ENCODE measurements at regions not wholly inside any gene's neighbourhood (a gene's known extent, or its start where the extent isn't known, plus 50 kb on each side); places are given as distances from the start of the nearest gene placed in this dataset.

DNA sequence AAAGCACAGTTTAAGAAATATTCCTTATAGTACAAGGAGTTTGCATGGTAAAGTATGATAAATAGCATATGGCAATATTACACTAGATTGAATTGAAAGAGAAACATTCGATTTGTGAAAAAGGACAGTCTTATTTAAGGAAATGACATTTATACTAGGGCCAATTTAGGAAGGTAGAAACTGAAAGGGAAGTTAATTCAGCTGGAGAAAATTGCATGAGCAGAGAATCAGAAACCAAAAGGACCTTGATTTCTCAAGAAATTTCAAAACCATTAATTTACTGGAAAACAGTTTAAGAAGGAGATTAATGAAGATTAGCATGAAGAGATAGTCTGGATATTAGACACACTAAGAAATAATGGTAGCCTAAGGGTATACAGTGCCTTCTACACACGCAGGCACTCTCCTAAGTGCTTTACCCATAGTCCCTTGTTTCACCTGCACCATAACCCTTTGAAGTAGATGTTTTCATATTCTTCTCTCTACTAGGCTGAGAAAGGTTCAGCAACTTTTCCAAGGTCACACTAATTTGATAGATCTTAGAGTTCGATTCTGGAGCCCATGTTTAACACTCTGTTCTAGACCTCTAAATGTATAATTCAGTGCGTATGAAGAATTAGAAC lies 259.1 kb upstream of the SLIT2 start:
- FAIRE-seq (peak; percentile 41), DNase-seq (ENCODE audit: insufficient read length, low spot score) (no peak)
- TF ChIP-seq CTCF (IDR thresholded peaks at IDR 0.05; ENCODE audit: insufficient read depth, missing control alignments): no peak

GRCh38 chr4:19987746-19988145 lies 264.0 kb upstream of the SLIT2 start:
- TF ChIP-seq CTCF (IDR thresholded peaks at IDR 0.05; ENCODE audit: insufficient read depth, missing control alignments): no peak
- DNase-seq (ENCODE audit: insufficient read length, low spot score) (no peak), FAIRE-seq (no peak)

DNA sequence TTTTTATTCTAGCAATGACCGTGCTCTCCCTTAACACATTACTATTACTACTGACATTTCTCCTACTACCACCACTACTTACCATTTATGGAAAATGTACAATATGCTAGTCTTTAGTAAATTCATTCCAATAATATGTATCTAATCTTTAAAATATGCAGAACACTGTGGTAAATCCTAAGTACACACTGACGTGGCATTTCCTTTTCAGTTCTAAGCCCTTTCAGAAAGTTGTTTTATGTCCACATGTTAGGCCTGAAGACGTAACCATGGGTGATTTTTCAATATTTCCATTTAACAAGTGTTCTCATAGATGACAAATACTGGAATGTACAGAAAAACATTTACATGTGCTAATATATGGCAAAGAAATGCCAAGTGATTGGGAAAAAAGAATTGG lies 268.6 kb upstream of the SLIT2 start:
- FAIRE-seq: no peak
- DNase-seq (ENCODE audit: insufficient read length, low spot score): no peak
- no peak for TF ChIP-seq CTCF (IDR thresholded peaks at IDR 0.05; ENCODE audit: insufficient read depth, missing control alignments)

GRCh38 chr4:19982556-19982955 lies 269.1 kb upstream of the SLIT2 start:
- no peak for TF ChIP-seq CTCF (IDR thresholded peaks at IDR 0.05; ENCODE audit: insufficient read depth, missing control alignments)
- DNase-seq (ENCODE audit: insufficient read length, low spot score) (no peak), FAIRE-seq (no peak)

DNA sequence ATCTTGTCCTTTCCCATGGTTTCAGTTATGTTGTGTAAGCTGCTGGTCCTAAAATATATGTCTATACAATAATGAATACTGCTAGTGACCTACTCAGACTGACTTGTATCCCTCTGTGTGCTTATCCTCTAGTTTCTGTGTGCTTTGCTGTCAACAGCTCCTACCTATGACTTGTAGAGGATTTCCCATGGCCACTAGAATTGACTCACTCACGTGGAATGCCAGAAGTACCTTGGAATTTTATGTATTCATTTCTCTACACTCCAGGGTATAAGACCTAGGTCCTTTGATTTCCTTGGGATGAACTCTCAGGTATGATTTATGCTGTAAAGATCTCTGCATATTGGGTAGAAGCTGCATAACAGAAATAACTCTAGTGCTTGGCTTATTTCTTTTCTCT lies 279.9 kb upstream of the SLIT2 start:
- FAIRE-seq (no peak), DNase-seq (ENCODE audit: insufficient read length, low spot score) (no peak)
- no peak for TF ChIP-seq CTCF (IDR thresholded peaks at IDR 0.05; ENCODE audit: insufficient read depth, missing control alignments)

DNA sequence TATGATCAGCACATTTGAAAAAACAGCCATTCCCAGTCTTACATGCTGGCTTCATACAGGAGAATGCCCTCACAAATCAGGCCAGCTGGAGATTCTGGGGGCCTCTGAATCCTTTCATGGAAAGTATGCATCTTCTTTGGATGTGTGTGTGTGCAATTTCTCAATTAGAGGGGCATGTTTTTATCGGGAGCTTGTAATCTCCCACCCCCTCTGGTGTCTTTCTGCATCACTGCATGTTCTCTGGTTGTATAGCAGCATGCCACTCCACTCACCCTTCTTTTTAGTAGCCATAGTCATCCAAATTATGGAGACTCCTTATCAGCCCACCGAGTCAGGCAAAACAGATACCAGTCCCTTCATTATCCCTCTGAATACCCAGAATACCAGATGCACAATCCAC lies 282.2 kb upstream of the SLIT2 start:
- no peak for FAIRE-seq
- DNase-seq (ENCODE audit: insufficient read length, low spot score): no peak
- TF ChIP-seq CTCF (IDR thresholded peaks at IDR 0.05; ENCODE audit: insufficient read depth, missing control alignments): no peak

DNA sequence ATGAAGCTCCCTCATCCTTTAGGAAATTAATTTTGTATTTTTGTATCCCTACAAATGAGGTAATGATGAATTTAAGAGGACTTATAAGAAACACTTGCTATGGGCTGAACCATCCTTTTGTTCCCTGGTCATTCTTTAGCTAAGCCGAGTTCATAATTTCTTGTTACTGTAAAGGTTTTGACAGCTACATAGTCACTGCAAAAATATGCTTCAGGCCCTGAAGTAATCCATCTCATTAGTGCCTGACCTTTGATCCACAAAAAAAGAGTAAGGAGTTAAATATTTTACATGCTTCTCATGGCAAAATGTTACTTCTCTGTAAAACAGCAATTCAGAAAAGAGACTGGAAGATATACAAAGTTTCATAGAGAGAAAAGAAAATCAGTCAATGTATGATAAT lies 290.6 kb upstream of the SLIT2 start:
- no peak for DNase-seq (ENCODE audit: insufficient read length, low spot score)
- TF ChIP-seq CTCF (IDR thresholded peaks at IDR 0.05; ENCODE audit: insufficient read depth, missing control alignments): no peak

More for the DNA sequence above, 290.6 kb upstream of the SLIT2 start:
- no peak for FAIRE-seq
